Astrocyte (in vitro differentiated cells and primary cell): ENCODE measurements at regions not wholly inside any gene's neighbourhood (a gene's known extent, or its start where the extent isn't known, plus 50 kb on each side); places are given as distances from the start of the nearest gene placed in this dataset.

Experiments used
- DNase-seq: peaks from one replicate; pipeline ENCODE4 v3.0.0-alpha.2; 2010; ENCODE audit warnings: low read depth
- FAIRE-seq: peaks from 2 replicates; lab custom pipeline; 2011; peaks lifted over from hg19 to GRCh38; lab: Jason Lieb, UNC
- H2AFZ ChIP-seq: 2 replicates; pipeline ENCODE4 v1.6.0; 2012; ENCODE audit warnings: low read depth, low read length, inconsistent platforms
- H3K27ac ChIP-seq: 2 replicates; pipeline ENCODE4 v1.5.1; 2011; ENCODE audit warnings: low read depth, low read length, inconsistent platforms
- H3K27me3 ChIP-seq: 2 replicates; pipeline ENCODE4 v1.6.0; 2011; ENCODE audit warnings: low read length, inconsistent platforms; ENCODE audit not compliant: insufficient read depth
- H3K36me3 ChIP-seq: 2 replicates; pipeline ENCODE4 v1.5.1; 2011; ENCODE audit warnings: low read length, inconsistent platforms; ENCODE audit not compliant: insufficient read depth
- H3K4me1 ChIP-seq: 2 replicates; pipeline ENCODE4 v1.5.1; 2011; ENCODE audit warnings: low read length, inconsistent platforms; ENCODE audit not compliant: insufficient read depth
- H3K4me2 ChIP-seq: 2 replicates; pipeline ENCODE4 v1.6.0; 2012; ENCODE audit warnings: low read length, inconsistent platforms
- H3K4me3 ChIP-seq: 2 replicates; pipeline ENCODE4 v1.5.1; 2011; ENCODE audit warnings: low read depth, mild to moderate bottlenecking, low read length, inconsistent platforms; ENCODE audit not compliant: insufficient read depth
- H3K79me2 ChIP-seq: 2 replicates; pipeline ENCODE4 v1.6.0; 2012; ENCODE audit warnings: mild to moderate bottlenecking, low read length, inconsistent platforms; ENCODE audit not compliant: insufficient read depth
- H3K9ac ChIP-seq: 2 replicates; pipeline ENCODE4 v1.6.0; 2012; ENCODE audit warnings: mild to moderate bottlenecking, low read length, inconsistent platforms
- H3K9me3 ChIP-seq: 2 replicates; pipeline ENCODE4 v1.5.1; 2012; ENCODE audit warnings: low read depth, mild to moderate bottlenecking, low read length, inconsistent platforms; ENCODE audit not compliant: insufficient read depth
- H4K20me1 ChIP-seq: 2 replicates; pipeline ENCODE4 v1.6.0; 2012; ENCODE audit warnings: low read length, inconsistent platforms; ENCODE audit not compliant: insufficient read depth
- H3K27ac Mint-ChIP-seq: one replicate; pipeline ENCODE4 v1.8.0; 2021; ENCODE audit warnings: mild to moderate bottlenecking, mixed read lengths; ENCODE audit not compliant: unreplicated experiment
- H3K27me3 Mint-ChIP-seq: one replicate; pipeline ENCODE4 v1.8.0; 2021; ENCODE audit warnings: low read depth, mixed read lengths; ENCODE audit not compliant: unreplicated experiment
- H3K36me3 Mint-ChIP-seq: one replicate; pipeline ENCODE4 v1.8.0; 2021; ENCODE audit warnings: low read depth, mixed read lengths; ENCODE audit not compliant: unreplicated experiment
- H3K4me1 Mint-ChIP-seq: one replicate; pipeline ENCODE4 v1.8.0; 2021; ENCODE audit warnings: low read depth, mixed read lengths; ENCODE audit not compliant: unreplicated experiment
- H3K4me3 Mint-ChIP-seq: one replicate; pipeline ENCODE4 v1.8.0; 2021; ENCODE audit warnings: mild to moderate bottlenecking, moderate library complexity, mixed read lengths; ENCODE audit not compliant: unreplicated experiment
- H3K9me3 Mint-ChIP-seq: one replicate; pipeline ENCODE4 v1.8.0; 2021; ENCODE audit warnings: mild to moderate bottlenecking, mixed read lengths; ENCODE audit not compliant: unreplicated experiment
- EZH2 ChIP-seq: IDR thresholded peaks from 2 replicates; pipeline ENCODE4 v1.6.1; 2012; ENCODE audit warnings: mild to moderate bottlenecking, low read length, inconsistent platforms; ENCODE audit not compliant: insufficient read depth
- TF ChIP-seq, protein P1 (sequence below): IDR thresholded peaks from 2 replicates; pipeline ENCODE4 v1.5.1; 2011; ENCODE audit warnings: low read depth, mild to moderate bottlenecking, inconsistent platforms, low read length, moderate library complexity; ENCODE audit not compliant: insufficient read depth

DNA sequence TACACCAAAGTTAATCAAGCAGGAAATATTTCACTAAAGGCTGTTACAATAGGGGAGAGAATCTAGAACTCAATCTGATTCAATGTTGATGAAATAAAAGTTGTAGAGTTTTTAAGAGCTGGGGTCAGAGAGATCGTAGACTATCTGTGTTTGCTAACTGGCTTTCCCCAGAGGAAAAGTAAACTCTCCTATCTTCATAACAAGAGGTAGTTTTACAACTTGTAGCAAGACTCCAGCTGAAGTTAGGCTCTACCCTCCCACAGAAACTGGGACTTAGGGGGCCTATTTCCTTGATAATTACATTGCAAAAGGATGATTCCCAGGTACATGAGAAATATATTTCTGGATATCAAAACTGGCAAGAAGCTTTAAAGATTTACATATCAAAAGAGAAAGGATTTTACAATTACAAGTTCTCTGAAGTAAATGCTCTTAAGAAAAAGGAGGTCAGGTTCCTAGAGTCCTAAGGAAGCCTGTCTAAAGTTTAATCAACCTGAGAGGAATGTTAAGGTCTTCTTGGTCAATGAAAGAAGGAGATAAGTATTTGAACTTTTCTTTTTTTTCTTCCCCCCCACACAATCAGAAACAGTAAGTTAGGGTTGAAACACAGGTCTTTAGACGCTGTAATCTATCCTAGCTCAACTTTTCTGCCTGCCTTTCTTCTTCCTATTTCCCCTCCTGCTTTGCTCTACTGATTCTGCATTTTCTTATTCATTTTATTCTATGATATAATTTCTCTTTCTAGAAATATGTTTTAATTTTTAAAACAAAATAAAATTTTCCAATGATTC lies 692.2 kb upstream of the LINC00305 start:
- Mint-ChIP-seq H3K27me3 (no peaks in the 10 kb centered on the region), H3K9me3 (no peaks in the 10 kb centered on the region), H3K4me3 (no peak overlapping the region), H3K27ac (no peak overlapping the region), H3K4me1 (no peaks in the 10 kb centered on the region), H3K36me3 (no peaks in the 10 kb centered on the region)
- Histone ChIP-seq H3K4me3 (no peak overlapping the region), H3K9ac (no peak overlapping the region), H3K9me3 (no peaks in the 10 kb centered on the region), H2AFZ (no peak overlapping the region), H3K79me2 (no peaks in the 10 kb centered on the region), H3K27me3 (no peaks in the 10 kb centered on the region), H4K20me1 (no peaks in the 10 kb centered on the region), H3K4me2 (no peak overlapping the region), H3K27ac (no peak overlapping the region), H3K36me3 (no peaks in the 10 kb centered on the region), H3K4me1 (no peaks in the 10 kb centered on the region)
- DNase-seq (no peak), FAIRE-seq (no peak)
- TF ChIP-seq, protein P1, sequence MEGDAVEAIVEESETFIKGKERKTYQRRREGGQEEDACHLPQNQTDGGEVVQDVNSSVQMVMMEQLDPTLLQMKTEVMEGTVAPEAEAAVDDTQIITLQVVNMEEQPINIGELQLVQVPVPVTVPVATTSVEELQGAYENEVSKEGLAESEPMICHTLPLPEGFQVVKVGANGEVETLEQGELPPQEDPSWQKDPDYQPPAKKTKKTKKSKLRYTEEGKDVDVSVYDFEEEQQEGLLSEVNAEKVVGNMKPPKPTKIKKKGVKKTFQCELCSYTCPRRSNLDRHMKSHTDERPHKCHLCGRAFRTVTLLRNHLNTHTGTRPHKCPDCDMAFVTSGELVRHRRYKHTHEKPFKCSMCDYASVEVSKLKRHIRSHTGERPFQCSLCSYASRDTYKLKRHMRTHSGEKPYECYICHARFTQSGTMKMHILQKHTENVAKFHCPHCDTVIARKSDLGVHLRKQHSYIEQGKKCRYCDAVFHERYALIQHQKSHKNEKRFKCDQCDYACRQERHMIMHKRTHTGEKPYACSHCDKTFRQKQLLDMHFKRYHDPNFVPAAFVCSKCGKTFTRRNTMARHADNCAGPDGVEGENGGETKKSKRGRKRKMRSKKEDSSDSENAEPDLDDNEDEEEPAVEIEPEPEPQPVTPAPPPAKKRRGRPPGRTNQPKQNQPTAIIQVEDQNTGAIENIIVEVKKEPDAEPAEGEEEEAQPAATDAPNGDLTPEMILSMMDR: no peak
- no peak for TF ChIP-seq EZH2

DNA sequence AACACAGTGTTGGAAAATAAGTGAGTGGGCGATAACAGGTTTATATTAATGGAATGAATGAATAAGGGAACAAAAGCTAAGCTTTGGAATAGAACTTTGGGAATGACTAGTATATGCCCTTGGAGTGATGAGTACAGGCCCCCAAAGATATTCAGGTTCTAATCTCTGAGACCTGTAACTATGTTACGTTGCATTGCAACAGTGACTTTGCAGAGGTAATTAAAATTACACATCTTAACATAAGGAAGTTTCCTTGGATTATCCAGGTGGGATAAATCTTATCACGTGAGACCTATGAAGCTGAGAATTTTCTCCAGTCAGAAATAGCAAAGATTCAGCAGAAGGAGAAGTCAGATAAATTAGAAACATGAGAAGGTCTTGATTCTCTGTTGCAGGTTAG lies 661.5 kb upstream of the LINC00305 start:
- Histone ChIP-seq H3K36me3 (no peaks in the 10 kb centered on the region), H3K4me2 (no peak overlapping the region), H4K20me1 (no peaks in the 10 kb centered on the region), H3K4me1 (no peaks in the 10 kb centered on the region), H3K27ac (no peak overlapping the region), H2AFZ (no peak overlapping the region), H3K9me3 (no peaks in the 10 kb centered on the region), H3K4me3 (no peak overlapping the region), H3K9ac (no peak overlapping the region), H3K79me2 (no peaks in the 10 kb centered on the region), H3K27me3 (no peaks in the 10 kb centered on the region)
- FAIRE-seq: no peak
- Mint-ChIP-seq H3K36me3 (no peaks in the 10 kb centered on the region), H3K4me1 (no peaks in the 10 kb centered on the region), H3K27me3 (no peaks in the 10 kb centered on the region), H3K4me3 (no peak overlapping the region), H3K27ac (no peak overlapping the region), H3K9me3 (peaks cover 3% of the 10 kb centered on the region)
- no peak for DNase-seq
- TF ChIP-seq, protein P1: no peak
- no peak for TF ChIP-seq EZH2

DNA sequence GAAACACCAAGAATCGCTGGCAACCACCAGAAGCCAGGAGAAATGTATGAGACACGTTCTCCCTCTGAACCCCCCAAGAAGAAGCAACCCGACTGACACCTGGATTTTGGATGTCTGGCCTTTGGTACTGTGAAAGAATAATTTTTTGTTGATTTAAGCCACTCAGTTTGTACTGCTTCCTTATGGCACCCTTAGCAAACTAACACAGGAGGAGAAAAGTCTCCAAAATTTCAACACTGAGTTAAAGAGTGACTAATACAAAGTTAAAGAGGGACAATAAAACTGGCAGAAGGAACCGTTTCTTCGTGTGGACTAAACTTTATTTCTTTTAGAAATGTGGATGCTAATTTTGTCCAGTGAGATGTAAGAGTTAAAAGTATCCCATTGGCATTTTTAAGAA lies 660.9 kb upstream of the LINC00305 start:
- no peak overlapping the region for H3K27ac ChIP-seq
- no peaks in the 10 kb centered on the region for H3K4me1 ChIP-seq
- no peak for DNase-seq
- H3K9me3 Mint-ChIP-seq: peaks cover 3% of the 10 kb centered on the region
- no peak overlapping the region for H3K27ac Mint-ChIP-seq
- no peak overlapping the region for H3K4me3 ChIP-seq
- TF ChIP-seq, protein P1: no peak
- TF ChIP-seq EZH2: no peak
- H3K36me3 ChIP-seq: no peaks in the 10 kb centered on the region
- no peaks in the 10 kb centered on the region for H3K4me1 Mint-ChIP-seq
- no peak overlapping the region for H3K4me2 ChIP-seq
- H3K27me3 ChIP-seq: no peaks in the 10 kb centered on the region
- H3K36me3 Mint-ChIP-seq: no peaks in the 10 kb centered on the region
- no peak for FAIRE-seq
- no peaks in the 10 kb centered on the region for H3K9me3 ChIP-seq
- no peak overlapping the region for H3K9ac ChIP-seq
- no peaks in the 10 kb centered on the region for H4K20me1 ChIP-seq
- no peaks in the 10 kb centered on the region for H3K79me2 ChIP-seq
- H3K27me3 Mint-ChIP-seq: no peaks in the 10 kb centered on the region
- H3K4me3 Mint-ChIP-seq: no peak overlapping the region
- no peak overlapping the region for H2AFZ ChIP-seq
